Kasumi-1 (cell line): ENCODE measurements at regions not wholly inside any gene's neighbourhood (a gene's known extent, or its start where the extent isn't known, plus 50 kb on each side); places are given as distances from the start of the nearest gene placed in this dataset.

ENCODE experiments used
- DNase-seq, 2 experiments: peaks; one replicate each; lab custom pipeline; 2025; lab: John Stamatoyannopoulos, UW

- DNase-seq, result peak; percentile 43 to 51
Measured at GRCh38 chr4:63492515-63492914, 916.7 kb downstream of the TECRL start.

DNA sequence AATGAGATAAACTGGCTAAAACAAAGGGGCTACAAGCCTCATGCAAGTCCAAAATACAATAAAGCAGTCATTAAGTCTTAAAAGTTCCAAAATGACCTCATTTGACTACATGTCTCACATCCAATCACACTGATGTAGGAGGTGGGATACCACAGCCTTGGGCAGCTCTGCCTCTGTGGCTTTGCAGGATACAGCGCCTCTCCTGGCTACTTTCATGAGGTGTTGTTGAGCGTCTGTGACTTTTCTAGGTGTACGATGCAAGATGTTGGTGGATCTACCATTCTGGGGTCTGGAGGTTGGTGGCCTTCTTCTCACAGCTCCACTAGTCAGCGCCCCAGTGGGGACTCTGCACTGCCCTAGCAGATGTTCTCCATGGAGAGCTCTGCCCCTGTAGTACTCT lies 944.9 kb downstream of the TECRL start:
- no peak for DNase-seq

GRCh38 chr4:63460075-63460474 lies 949.2 kb downstream of the TECRL start:
- DNase-seq, result no peak

DNA sequence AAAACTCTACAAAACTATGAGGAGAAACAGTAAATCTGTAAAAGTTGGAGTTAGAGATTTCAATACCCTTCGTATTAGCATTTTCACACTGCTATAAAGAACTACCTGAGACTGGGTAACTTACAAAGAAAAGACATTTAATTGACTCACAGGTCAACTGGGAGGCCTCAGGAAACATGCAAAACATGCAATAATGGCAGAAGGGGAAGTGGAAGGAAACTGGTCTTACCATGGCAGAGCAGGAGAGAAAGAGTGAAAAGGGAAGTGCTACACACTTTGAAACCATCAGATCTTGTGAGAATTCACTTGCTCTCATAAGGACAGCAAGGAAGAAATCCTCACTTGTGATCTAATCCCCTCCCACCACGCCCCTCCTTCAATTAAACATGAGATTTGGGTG lies 949.9 kb downstream of the TECRL start:
- peak; percentile 87 to 92 for DNase-seq

DNA sequence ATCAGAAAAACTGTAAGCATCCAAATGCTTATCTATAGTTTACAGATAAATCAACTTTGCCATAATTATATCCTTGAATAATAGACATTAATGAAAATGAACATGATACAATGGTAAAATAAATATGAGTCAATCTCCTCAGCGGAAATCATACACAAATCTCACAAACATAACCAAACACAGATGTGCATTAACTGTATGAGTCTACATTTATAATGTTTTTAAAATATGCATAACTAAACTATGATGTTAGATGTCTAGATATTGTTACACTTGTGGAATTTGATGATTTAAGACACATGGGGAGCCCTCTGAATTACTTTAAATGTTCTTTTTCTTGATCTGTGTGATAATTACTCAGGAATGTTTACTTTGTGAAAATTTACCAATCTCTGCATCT lies 951.2 kb downstream of the TECRL start:
- no peak for DNase-seq

DNA sequence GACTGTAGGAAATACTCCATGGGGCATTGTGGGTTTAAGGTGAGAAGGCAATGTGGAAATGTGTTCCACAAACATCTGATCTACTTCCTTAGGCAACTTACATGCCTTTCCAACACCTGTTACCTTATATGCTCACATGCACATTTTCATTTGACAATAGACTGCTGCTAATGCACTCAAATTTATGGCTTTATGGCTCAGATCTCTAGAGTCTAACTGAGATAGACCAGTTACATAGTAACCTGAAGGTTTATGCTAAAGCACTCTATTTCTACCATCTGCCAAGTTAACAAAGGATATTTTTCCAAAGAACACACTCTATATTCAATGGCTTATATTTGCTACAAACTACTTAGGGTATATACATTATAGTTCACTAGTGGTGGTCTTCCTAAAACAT lies 969.0 kb downstream of the TECRL start:
- DNase-seq, result no peak

DNA sequence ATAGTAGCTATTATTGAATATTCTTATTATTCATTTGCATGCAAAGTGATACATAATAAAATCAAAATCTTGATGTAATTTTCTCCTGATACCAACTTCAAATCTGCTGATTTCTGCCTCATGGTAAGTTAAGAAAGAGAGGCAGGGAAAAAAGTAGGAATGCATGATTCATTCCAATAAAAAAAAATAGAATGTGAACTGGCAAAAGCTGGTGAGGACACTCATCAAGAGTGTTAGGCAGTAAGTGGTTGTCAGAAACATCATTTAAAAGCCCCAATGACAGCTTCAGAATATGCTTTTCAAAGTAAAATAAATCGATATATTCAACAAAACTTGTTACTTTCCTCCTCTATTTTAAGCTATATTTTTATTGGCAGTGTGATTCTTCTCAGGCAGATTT lies 979.1 kb downstream of the TECRL start:
- no peak for DNase-seq

GRCh38 chr4:63396269-63396668 lies 1013.0 kb downstream of the TECRL start:
- no peak for DNase-seq

DNA sequence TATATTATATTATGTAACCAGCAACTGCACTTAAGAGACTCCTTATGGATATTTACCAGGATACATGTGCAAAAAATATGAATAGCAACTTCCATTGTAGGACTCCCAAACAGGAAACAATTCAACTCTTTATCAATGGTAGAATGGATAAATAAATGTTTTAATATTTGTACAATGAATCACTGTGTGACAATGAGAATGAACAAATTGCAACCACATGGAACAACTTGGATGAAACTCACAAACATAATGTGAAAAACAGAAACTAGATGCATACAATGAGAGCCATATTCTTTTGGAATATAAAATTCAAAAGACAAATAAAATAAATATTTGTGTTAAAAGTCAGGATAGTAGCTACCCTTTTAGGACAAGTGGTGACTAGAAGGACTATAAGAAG lies 1015.7 kb downstream of the TECRL start:
- no peak for DNase-seq

- no peak for DNase-seq
Measured at GRCh38 chr4:63379750-63380522, 1029.3 kb downstream of the TECRL start.

DNA sequence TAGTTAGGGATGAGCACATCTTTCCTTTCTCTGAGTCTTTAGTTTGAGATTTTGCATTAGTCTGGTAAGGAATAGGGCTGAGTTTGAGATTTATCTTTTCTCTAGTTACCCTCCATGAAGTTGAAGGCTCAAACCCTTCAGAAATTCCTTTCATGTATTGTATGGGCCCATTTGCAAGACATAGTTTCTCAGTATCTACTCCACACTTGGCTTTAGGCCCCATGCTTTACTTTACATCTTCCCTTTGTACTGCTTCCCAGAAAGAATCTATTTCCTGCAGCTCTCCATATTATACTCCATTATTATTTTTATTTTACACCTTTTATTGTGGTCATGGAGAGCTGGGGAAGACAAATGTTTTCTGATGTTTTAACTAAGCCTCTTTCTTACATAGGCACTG lies 1038.2 kb downstream of the TECRL start:
- no peak for DNase-seq

GRCh38 chr4:63361628-63362027 lies 1047.6 kb downstream of the TECRL start:
- DNase-seq, result no peak

- DNase-seq, result no peak
Measured at GRCh38 chr4:63361066-63361465, 1048.2 kb downstream of the TECRL start.

GRCh38 chr4:63349674-63350025 lies 1059.6 kb downstream of the TECRL start:
- DNase-seq, result no peak

- no peak for DNase-seq
Measured at GRCh38 chr4:63348735-63349673, 1060.2 kb downstream of the TECRL start.

DNA sequence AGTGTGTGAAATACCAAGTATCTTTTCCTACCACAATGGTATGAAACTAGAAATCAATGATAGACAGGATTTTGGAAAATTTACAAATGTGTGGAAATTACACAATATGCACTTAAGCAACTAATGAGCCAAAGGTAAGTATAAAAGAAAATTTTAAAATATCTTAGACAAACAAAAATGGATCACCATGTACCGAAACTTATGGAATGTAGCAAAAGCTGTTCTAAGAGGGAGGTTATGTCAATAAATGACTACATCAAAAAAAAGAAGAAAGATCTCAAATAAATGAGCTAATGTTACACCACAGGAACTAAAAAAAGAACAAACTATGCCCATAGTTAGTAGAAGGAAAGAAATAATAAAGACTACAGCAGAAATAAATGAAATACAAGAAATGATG lies 1084.1 kb downstream of the TECRL start:
- DNase-seq, result no peak

DNA sequence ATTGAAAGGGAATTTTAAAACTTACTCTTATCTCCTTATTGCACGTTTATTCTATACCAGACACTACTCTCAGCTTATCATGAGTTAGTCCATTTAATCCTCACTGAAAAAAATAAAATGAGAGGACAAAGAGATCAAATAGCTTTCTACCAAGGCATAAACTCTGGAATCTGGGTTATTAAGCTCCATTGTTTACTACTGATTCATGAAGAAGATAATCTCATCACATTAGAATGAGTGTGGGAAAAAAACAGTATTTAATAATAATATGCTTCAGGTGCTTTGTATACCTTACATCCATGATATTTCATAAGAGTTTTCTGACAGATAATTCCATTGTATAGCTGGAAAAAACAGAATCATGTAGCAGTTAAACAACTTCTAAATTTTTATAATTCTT lies 1092.6 kb downstream of the TECRL start:
- DNase-seq, result no peak

- no peak for DNase-seq
Measured at GRCh38 chr4:63315651-63316050, 1093.6 kb downstream of the TECRL start.

- no peak for DNase-seq
Measured at GRCh38 chr4:63308697-63309096, 1100.6 kb downstream of the TECRL start.

GRCh38 chr4:63302792-63303191 lies 1106.5 kb downstream of the TECRL start:
- no peak for DNase-seq

GRCh38 chr4:63302078-63302477 lies 1107.2 kb downstream of the TECRL start:
- DNase-seq, result no peak

GRCh38 chr4:63296773-63297172 lies 1112.5 kb downstream of the TECRL start:
- DNase-seq, result peak; percentile 26 to 40

DNA sequence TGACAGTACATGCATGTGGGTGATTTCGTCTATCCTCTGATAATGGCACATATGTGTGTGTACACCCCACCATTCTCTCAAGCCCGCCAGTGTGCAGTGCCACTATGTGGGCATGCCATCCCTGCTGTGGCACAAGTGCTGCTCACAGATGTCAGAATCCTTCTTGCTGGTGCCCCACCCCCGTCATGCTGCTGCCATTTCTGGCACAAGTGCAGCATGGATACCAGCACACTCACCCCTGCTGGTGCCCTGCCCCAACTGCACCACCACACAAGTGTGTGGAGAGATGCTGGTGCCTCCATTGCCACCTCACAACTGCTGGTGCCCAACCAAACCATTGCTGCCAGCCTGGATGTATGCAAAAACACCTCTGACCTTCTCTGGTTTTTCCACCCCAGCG lies 1133.8 kb downstream of the TECRL start:
- DNase-seq, result no peak
